Mesendoderm (in vitro differentiated cells): ENCODE measurements at regions not wholly inside any gene's neighbourhood (a gene's known extent, or its start where the extent isn't known, plus 50 kb on each side); places are given as distances from the start of the nearest gene placed in this dataset.

ENCODE experiments used
- DNase-seq: peaks from one replicate; pipeline ENCODE4 v3.0.0; 2013
- H2AK5ac ChIP-seq: 2 replicates; pipeline ENCODE4 v1.6.1; 2013; ENCODE audit warnings: low read length, inconsistent platforms
- H2BK120ac ChIP-seq: 2 replicates; pipeline ENCODE4 v1.6.1; 2013; ENCODE audit warnings: low read depth, mild to moderate bottlenecking, low read length, moderate library complexity, mixed read lengths
- H2BK15ac ChIP-seq: replicated peaks from 2 replicates; pipeline ENCODE4 v1.6.1; 2013; ENCODE audit warnings: low read depth, mild to moderate bottlenecking, moderate library complexity
- H2BK5ac ChIP-seq: 2 replicates; pipeline ENCODE4 v1.6.1; 2013; ENCODE audit warnings: low read length, inconsistent platforms
- H3K18ac ChIP-seq: 2 replicates; pipeline ENCODE4 v1.6.1; 2013; ENCODE audit warnings: mild to moderate bottlenecking, low read length, mixed read lengths
- H3K23ac ChIP-seq: one replicate; pipeline ENCODE4 v1.6.1; 2013; ENCODE audit warnings: low read length
- H3K27ac ChIP-seq: 2 replicates; pipeline ENCODE4 v1.5.1; 2013; ENCODE audit warnings: low read depth, mild to moderate bottlenecking, inconsistent platforms, low read length, moderate library complexity
- H3K27me3 ChIP-seq: 2 replicates; pipeline ENCODE4 v1.6.1; 2013; ENCODE audit warnings: low read length, control low read depth, mild to moderate bottlenecking, inconsistent platforms; ENCODE audit not compliant: insufficient read depth, poor library complexity
- H3K36me3 ChIP-seq: 2 replicates; pipeline ENCODE4 v1.6.1; 2013; ENCODE audit warnings: low read length, inconsistent platforms; ENCODE audit not compliant: control insufficient read depth, insufficient read depth
- H3K4ac ChIP-seq: one replicate; pipeline ENCODE4 v1.6.1; 2013; ENCODE audit warnings: low read depth, mild to moderate bottlenecking, low read length, moderate library complexity
- H3K4me1 ChIP-seq: 2 replicates; pipeline ENCODE4 v1.6.1; 2013; ENCODE audit warnings: low read depth, low read length, inconsistent platforms; ENCODE audit not compliant: control insufficient read depth
- H3K4me2 ChIP-seq: 2 replicates; pipeline ENCODE4 v1.6.1; 2013; ENCODE audit warnings: low read length
- H3K4me3 ChIP-seq: 2 replicates; pipeline ENCODE4 v1.5.1; 2013; ENCODE audit warnings: mild to moderate bottlenecking, low read length
- H3K56ac ChIP-seq: one replicate; pipeline ENCODE4 v1.6.1; 2013; ENCODE audit warnings: low read length
- H3K79me1 ChIP-seq: 2 replicates; pipeline ENCODE4 v1.6.1; 2013; ENCODE audit warnings: low read length, inconsistent platforms
- H3K79me2 ChIP-seq: 2 replicates; pipeline ENCODE4 v1.6.1; 2013; ENCODE audit warnings: mild to moderate bottlenecking, low read length; ENCODE audit not compliant: control insufficient read depth, insufficient read depth
- H3K9ac ChIP-seq: 2 replicates; pipeline ENCODE4 v1.6.1; 2013; ENCODE audit warnings: low read length, inconsistent platforms
- H4K5ac ChIP-seq: one replicate; pipeline ENCODE4 v1.6.1; 2013; ENCODE audit warnings: low read length
- H4K8ac ChIP-seq: one replicate; pipeline ENCODE4 v1.6.1; 2013; ENCODE audit warnings: low read depth, mild to moderate bottlenecking, control low read depth, low read length, moderate library complexity
- WGBS: extraction: QIAGEN DNeasy Blood & Tissue Kit; methylation state at CpG from one replicate; pipeline ENCODE4 v1.1.7; 2013; ENCODE audit warnings: low lambda C conversion rate, missing lambda C conversion rate; ENCODE audit not compliant: insufficient coverage; ENCODE audit errors: extremely low coverage; 5-methylcytosine and 5-hydroxymethylcytosine counted together

DNA sequence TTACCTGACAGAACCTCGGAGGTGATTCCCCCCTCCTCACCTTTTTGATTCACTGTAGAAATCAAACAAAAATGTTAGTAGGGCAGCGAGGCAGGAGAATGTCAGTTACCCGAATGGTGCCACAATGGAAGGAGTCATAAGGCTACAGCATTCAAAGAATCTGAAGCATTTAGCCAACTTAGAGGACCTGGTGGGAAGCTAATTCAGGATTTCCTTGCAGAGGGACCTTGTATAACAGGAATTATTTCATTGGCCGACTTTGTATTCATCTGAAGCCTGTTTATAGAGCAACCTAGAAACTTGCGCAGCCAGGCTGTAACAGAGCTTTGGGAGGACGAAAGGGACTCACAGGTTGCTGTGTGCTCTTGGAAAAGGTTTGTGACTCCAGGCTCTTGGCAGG lies 129.1 kb upstream of the MMADHC start:
- no CpG with 5 or more reads among the region's 6 CpGs for WGBS
- no peak overlapping the region for H2BK5ac ChIP-seq

DNA sequence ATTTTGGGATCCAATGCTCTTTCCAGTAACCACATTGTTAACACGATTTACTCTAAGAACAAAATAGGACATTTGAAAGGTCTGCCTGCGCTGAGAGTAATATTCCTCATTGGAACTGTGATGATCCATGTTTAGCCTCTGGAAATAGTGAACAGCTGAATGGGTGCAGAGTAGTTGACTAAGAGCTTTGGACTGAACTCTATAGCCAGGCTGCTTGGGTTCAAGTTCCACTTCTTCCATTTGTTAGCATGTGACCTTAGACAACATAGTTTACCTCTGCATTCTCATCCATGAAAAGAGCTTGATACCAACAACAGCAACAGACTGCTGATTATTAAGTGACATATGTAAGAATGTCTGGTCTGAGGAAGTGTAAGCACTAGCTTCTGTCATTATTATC lies 128.3 kb upstream of the MMADHC start:
- Histone ChIP-seq H3K36me3 (no peaks in the 10 kb centered on the region), H4K8ac (no peak overlapping the region), H3K4ac (no peak overlapping the region), H2BK15ac (no peak overlapping the region), H2BK5ac (no peak overlapping the region), H2BK120ac (no peak overlapping the region), H3K4me2 (no peak overlapping the region), H3K23ac (no peak overlapping the region), H3K27me3 (no peaks in the 10 kb centered on the region), H3K56ac (no peak overlapping the region), H3K4me3 (no peak overlapping the region), H3K79me1 (no peaks in the 10 kb centered on the region), H3K27ac (no peak overlapping the region), H3K9ac (no peak overlapping the region), H3K18ac (no peak overlapping the region), H3K79me2 (no peaks in the 10 kb centered on the region), H3K4me1 (no peaks in the 10 kb centered on the region), H4K5ac (no peak overlapping the region), H2AK5ac (no peak overlapping the region)
- DNase-seq: no peak
- WGBS: no CpG with 5 or more reads among the region's 2 CpGs

More for the DNA sequence above, 129.1 kb upstream of the MMADHC start:
- no peaks in the 10 kb centered on the region for H3K79me1 ChIP-seq
- H3K18ac ChIP-seq: peak overlapping the region; percentile 82
- no peak overlapping the region for H3K56ac ChIP-seq
- H4K8ac ChIP-seq: no peak overlapping the region
- H3K27ac ChIP-seq: no peak overlapping the region
- no peak overlapping the region for H3K9ac ChIP-seq
- no peaks in the 10 kb centered on the region for H3K4me1 ChIP-seq
- H3K4ac ChIP-seq: no peak overlapping the region
- no peak overlapping the region for H4K5ac ChIP-seq
- H3K79me2 ChIP-seq: no peaks in the 10 kb centered on the region
- no peak overlapping the region for H2AK5ac ChIP-seq
- no peak overlapping the region for H3K23ac ChIP-seq
- no peak overlapping the region for H2BK120ac ChIP-seq
- DNase-seq: peak; percentile 89
- no peaks in the 10 kb centered on the region for H3K27me3 ChIP-seq
- H2BK15ac ChIP-seq: peak overlapping the region; percentile 64
- no peaks in the 10 kb centered on the region for H3K36me3 ChIP-seq
- no peak overlapping the region for H3K4me3 ChIP-seq
- no peak overlapping the region for H3K4me2 ChIP-seq

DNA sequence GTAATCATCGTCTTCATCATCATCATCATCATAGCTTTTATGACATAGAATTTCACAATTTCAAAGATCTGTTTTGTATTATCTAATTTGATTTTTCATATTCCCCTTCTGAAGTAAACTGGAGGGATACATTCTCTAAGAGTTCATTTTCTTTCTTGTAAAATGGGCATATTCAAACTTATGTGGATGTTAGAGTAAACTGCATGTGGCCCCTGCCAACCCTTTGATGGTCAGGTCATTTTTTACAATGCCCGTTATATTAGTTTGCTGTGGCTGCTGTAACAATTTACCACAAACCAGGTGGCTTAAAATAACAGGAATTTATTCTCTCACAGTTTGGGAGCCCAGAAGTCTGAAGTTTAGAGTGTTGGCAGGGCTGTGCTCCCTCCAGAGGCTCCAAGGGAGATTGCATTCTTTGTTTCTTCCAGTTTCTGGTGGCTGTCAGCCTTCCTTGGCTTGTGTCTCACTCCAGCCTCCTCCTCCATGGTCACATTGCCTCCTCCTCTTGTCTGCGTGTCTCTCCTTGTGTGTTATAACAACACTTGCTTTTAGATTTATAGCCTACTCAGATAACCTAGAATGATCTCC lies 127.5 kb upstream of the MMADHC start:
- peak; percentile 84 for DNase-seq
- WGBS: no CpG with 5 or more reads among the region's 3 CpGs
- no peaks in the 10 kb centered on the region for H3K36me3 ChIP-seq

DNA sequence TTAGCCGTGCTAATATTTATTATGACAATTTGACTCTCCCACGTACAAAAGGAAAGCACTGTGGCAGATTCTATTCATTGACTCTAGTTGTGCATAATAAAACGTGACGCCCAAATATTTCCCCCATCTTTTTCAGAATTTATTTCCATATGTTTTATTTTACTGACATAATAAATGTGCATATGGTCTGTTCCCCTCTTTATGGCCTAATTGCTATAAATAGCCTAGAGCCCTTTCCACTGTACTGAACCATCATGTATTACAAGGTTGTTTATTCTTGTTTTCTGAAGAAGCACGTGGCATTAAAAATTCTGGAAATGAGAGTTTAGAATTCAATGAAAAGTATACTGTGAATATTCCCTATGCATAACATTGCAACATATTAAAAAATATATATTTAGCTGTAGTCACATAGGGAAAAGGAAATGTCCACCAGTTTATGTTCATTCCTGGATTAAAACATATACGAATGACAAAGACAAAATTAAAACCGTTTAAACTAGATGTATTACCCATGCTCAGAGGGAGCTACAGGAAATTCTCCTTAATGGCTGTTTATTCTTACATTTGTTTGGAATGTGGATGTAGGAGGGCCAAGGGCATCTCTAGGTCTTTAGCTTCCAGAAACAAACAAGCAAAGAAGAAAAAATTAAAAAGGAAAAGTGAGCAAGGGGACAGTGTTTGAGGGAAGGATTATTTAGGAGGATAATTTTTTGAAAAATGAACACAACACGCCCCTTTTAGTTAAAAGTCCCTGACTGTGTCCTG lies 122.1 kb upstream of the MMADHC start:
- Histone ChIP-seq H3K27ac (no peak overlapping the region), H2BK5ac (no peak overlapping the region), H2AK5ac (no peak overlapping the region)

More for the DNA sequence above, 127.5 kb upstream of the MMADHC start:
- H2BK5ac ChIP-seq: no peak overlapping the region
- no peak overlapping the region for H3K4me2 ChIP-seq
- no peak overlapping the region for H4K8ac ChIP-seq
- no peak overlapping the region for H3K18ac ChIP-seq
- no peak overlapping the region for H2AK5ac ChIP-seq
- no peak overlapping the region for H2BK120ac ChIP-seq
- no peak overlapping the region for H3K4me3 ChIP-seq
- no peak overlapping the region for H3K27ac ChIP-seq
- H3K27me3 ChIP-seq: no peaks in the 10 kb centered on the region
- H3K79me1 ChIP-seq: no peaks in the 10 kb centered on the region
- no peaks in the 10 kb centered on the region for H3K79me2 ChIP-seq
- no peak overlapping the region for H3K4ac ChIP-seq
- no peak overlapping the region for H3K56ac ChIP-seq
- no peak overlapping the region for H3K23ac ChIP-seq
- H3K4me1 ChIP-seq: no peaks in the 10 kb centered on the region
- H2BK15ac ChIP-seq: no peak overlapping the region
- no peak overlapping the region for H4K5ac ChIP-seq
- no peak overlapping the region for H3K9ac ChIP-seq

DNA sequence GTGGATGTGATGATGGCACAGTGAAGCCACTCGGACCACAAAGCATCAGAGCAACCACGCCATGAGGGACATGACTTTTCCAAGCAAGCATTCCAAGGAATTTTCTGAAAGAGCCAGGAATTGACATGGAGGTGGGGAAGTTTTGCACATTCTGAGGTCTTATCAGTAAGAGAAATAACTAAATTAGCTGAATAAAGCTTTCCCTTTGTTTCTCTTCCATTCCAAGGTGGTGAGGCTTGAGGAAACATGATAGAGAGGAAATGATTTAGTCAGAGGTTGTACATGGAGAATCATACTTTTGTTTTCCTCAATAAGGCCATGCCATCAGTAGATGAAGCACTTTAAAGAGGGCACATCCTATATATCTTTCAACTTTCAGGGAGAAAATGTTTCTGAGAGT lies 115.7 kb upstream of the MMADHC start:
- Histone ChIP-seq H3K4me3 (no peak overlapping the region), H3K18ac (no peak overlapping the region), H4K5ac (no peak overlapping the region), H3K4ac (no peak overlapping the region), H3K79me1 (no peaks in the 10 kb centered on the region), H3K36me3 (no peaks in the 10 kb centered on the region), H3K27ac (no peak overlapping the region), H3K23ac (no peak overlapping the region), H3K4me1 (no peaks in the 10 kb centered on the region), H3K56ac (no peak overlapping the region), H3K4me2 (no peak overlapping the region), H2BK5ac (no peak overlapping the region), H2AK5ac (no peak overlapping the region), H2BK15ac (no peak overlapping the region), H4K8ac (no peak overlapping the region), H3K9ac (no peak overlapping the region), H3K27me3 (no peaks in the 10 kb centered on the region), H3K79me2 (no peaks in the 10 kb centered on the region), H2BK120ac (no peak overlapping the region)
- no peak for DNase-seq
- WGBS: no CpG with 5 or more reads among the region's 2 CpGs

More for the DNA sequence above, 122.1 kb upstream of the MMADHC start:
- WGBS: no CpG with 5 or more reads among the region's 8 CpGs
- Histone ChIP-seq H3K4me2 (no peak overlapping the region), H3K4me1 (no peaks in the 10 kb centered on the region), H3K27me3 (no peaks in the 10 kb centered on the region), H3K79me2 (no peaks in the 10 kb centered on the region), H3K4ac (no peak overlapping the region), H2BK15ac (no peak overlapping the region), H3K79me1 (no peaks in the 10 kb centered on the region), H4K5ac (no peak overlapping the region), H3K18ac (no peak overlapping the region), H2BK120ac (no peak overlapping the region), H3K23ac (no peak overlapping the region), H4K8ac (no peak overlapping the region), H3K4me3 (no peak overlapping the region), H3K56ac (no peak overlapping the region), H3K9ac (no peak overlapping the region), H3K36me3 (no peaks in the 10 kb centered on the region)
- DNase-seq: no peak
